ENCODE measurements at regions not wholly inside any gene's neighbourhood (a gene's known extent, or its start where the extent isn't known, plus 50 kb on each side); places are given as distances from the start of the nearest gene placed in this dataset.

DNA sequence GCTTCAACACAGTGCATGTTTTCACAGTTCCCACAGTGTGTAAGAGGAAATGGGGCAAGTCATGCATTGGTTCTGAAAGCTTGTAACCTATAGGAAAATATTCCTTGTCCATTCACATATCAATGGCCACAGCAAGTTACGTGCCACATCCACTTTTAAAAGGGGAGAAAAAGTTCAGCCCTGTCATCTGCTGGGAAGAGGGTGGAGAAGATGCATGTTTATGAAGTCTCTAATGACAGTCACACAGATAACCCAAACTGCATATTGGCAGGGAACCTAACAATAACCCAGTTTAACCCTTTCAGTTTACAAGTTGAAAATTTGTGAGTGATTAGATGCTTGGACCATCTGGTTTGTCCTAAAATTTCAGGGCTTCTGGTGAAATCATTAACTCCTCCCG lies 159.3 kb downstream of the MTRR start:
- no peak overlapping the region for H3K4me3 Mint-ChIP-seq
- no peaks in the 10 kb centered on the region for H3K9me3 Mint-ChIP-seq
- H3K27ac Mint-ChIP-seq, result no peak overlapping the region
- no peak for TF ChIP-seq CTCF (IDR thresholded peaks at IDR 0.05)
- H3K4me1 Mint-ChIP-seq, result no peaks in the 10 kb centered on the region
- no peak for DNase-seq
- H3K36me3 Mint-ChIP-seq (ENCODE audit: low read depth), result no peaks in the 10 kb centered on the region
- peaks cover 3% of the 10 kb centered on the region for H3K27me3 Mint-ChIP-seq (ENCODE audit: low read depth, poor library complexity)

DNA sequence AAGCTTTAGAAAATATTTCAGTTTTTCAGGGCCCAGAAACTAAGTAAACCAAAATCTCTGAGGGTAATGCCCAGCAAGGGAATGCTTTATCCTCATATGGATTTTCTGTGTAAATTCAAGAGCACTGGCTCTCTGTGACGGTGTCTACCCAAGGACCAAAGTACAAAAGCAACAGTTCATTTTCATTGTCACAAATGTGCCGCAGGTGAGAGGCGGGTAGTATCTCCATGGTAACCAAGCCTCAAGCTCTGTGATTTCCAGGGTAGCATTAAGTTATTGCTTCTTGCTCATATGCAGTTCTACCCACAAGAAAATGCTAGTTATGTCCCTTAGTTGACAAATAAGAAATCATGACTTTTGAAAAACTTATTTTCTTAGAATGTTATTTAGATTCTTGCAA lies 164.3 kb downstream of the MTRR start:
- peaks cover 3% of the 10 kb centered on the region for H3K27me3 Mint-ChIP-seq (ENCODE audit: low read depth, poor library complexity)
- no peak for DNase-seq
- no peaks in the 10 kb centered on the region for H3K36me3 Mint-ChIP-seq (ENCODE audit: low read depth)
- no peak overlapping the region for H3K4me3 Mint-ChIP-seq
- no peak overlapping the region for H3K27ac Mint-ChIP-seq
- no peaks in the 10 kb centered on the region for H3K4me1 Mint-ChIP-seq
- no peak for TF ChIP-seq CTCF (IDR thresholded peaks at IDR 0.05)
- no peaks in the 10 kb centered on the region for H3K9me3 Mint-ChIP-seq

DNA sequence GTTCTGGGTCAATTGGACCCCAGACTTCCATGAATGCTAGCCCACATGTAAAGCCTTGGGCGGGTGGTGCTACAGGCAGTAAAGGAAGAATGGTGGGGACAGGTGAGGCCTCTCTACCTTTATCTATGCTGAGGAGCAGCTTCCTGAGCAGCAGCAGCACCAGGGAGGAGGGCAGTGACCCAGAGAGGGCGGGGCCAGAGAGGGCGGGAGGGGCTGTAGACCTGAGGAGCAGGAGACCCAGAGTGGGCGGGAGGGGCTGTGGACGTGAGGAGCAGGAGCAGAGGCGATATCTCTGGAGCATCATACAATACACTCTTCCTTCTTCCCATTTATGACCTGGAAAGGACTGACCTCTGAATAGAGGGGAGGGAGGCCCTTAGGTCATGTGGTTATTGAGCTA lies 165.9 kb downstream of the MTRR start:
- Mint-ChIP-seq H3K27me3 (ENCODE audit: low read depth, poor library complexity) (no peaks in the 10 kb centered on the region), H3K4me1 (no peaks in the 10 kb centered on the region), H3K36me3 (ENCODE audit: low read depth) (no peaks in the 10 kb centered on the region), H3K27ac (no peak overlapping the region), H3K9me3 (peaks cover 8% of the 10 kb centered on the region), H3K4me3 (no peak overlapping the region)
- no peak for TF ChIP-seq CTCF (IDR thresholded peaks at IDR 0.05)
- DNase-seq, result no peak

DNA sequence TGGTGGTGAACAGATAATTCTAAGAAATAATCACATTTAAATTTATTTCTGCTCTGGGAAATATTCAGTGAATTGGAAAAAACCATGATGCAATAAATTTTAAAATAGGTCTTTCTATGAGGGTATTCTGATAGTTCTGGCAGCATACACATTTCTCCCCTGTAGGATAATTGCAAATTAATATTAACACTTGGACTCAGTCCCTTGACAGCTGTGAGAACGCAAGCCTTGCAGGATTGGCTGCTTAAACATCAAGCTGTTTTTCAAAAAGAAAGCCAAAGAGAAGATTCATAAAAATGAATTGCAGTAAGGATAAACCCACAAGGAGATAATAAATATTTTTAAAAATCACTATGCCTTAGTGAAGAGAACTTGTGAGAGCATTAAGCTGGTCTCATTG lies 180.0 kb downstream of the MTRR start:
- no peak overlapping the region for H3K4me3 Mint-ChIP-seq
- DNase-seq, result no peak
- H3K4me1 Mint-ChIP-seq, result no peaks in the 10 kb centered on the region
- H3K36me3 Mint-ChIP-seq (ENCODE audit: low read depth), result no peaks in the 10 kb centered on the region
- H3K27me3 Mint-ChIP-seq (ENCODE audit: low read depth, poor library complexity), result peaks cover 18% of the 10 kb centered on the region
- no peak for TF ChIP-seq CTCF (IDR thresholded peaks at IDR 0.05)
- H3K9me3 Mint-ChIP-seq, result peaks cover 5% of the 10 kb centered on the region
- no peak overlapping the region for H3K27ac Mint-ChIP-seq

GRCh38 chr5:8050616-8051175 lies 181.7 kb downstream of the MTRR start:
- no peak for DNase-seq
- TF ChIP-seq CTCF (IDR thresholded peaks at IDR 0.05), result no peak
- no peaks in the 10 kb centered on the region for H3K4me1 Mint-ChIP-seq
- peaks cover 15% of the 10 kb centered on the region for H3K27me3 Mint-ChIP-seq (ENCODE audit: low read depth, poor library complexity)
- no peaks in the 10 kb centered on the region for H3K9me3 Mint-ChIP-seq
- no peaks in the 10 kb centered on the region for H3K36me3 Mint-ChIP-seq (ENCODE audit: low read depth)
- H3K4me3 Mint-ChIP-seq, result no peak overlapping the region
- no peak overlapping the region for H3K27ac Mint-ChIP-seq

DNA sequence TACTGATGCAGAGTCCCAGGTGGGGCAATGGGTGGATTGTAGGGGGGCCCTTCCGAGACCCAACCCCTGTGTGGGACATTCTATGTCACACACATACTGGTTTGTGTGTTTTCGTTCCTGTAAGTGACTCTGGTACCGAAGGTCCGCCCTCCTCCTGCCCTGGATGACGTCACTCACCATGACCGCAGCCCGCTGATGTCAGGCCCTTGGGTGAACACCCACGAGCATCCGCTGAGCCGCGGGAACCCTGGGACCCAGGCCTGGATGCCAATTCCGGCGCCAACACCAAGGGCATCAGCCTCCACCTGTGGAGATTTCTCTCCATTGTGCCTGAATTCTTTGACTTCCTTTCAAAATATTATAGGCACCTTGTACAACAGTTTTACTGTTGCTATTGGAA lies 184.3 kb downstream of the MTRR start:
- Mint-ChIP-seq H3K4me1 (peaks cover 6% of the 10 kb centered on the region), H3K4me3 (no peak overlapping the region), H3K9me3 (no peaks in the 10 kb centered on the region), H3K36me3 (ENCODE audit: low read depth) (no peaks in the 10 kb centered on the region), H3K27ac (no peak overlapping the region), H3K27me3 (ENCODE audit: low read depth, poor library complexity) (peaks cover 13% of the 10 kb centered on the region)
- TF ChIP-seq CTCF (IDR thresholded peaks at IDR 0.05), result no peak
- no peak for DNase-seq
